GM12873 (cell line): ENCODE measurements at regions not wholly inside any gene's neighbourhood (a gene's known extent, or its start where the extent isn't known, plus 50 kb on each side); places are given as distances from the start of the nearest gene placed in this dataset.

Experiments
- TF ChIP-seq, protein P1 (sequence below): IDR thresholded peaks from 2 replicates; pipeline ENCODE4 v1.5.1; 2012; ENCODE audit warnings: low read depth, mild to moderate bottlenecking, moderate library complexity, low read length, control low read depth; ENCODE audit not compliant: insufficient read depth; ENCODE audit errors: missing control alignments

- TF ChIP-seq, protein P1, sequence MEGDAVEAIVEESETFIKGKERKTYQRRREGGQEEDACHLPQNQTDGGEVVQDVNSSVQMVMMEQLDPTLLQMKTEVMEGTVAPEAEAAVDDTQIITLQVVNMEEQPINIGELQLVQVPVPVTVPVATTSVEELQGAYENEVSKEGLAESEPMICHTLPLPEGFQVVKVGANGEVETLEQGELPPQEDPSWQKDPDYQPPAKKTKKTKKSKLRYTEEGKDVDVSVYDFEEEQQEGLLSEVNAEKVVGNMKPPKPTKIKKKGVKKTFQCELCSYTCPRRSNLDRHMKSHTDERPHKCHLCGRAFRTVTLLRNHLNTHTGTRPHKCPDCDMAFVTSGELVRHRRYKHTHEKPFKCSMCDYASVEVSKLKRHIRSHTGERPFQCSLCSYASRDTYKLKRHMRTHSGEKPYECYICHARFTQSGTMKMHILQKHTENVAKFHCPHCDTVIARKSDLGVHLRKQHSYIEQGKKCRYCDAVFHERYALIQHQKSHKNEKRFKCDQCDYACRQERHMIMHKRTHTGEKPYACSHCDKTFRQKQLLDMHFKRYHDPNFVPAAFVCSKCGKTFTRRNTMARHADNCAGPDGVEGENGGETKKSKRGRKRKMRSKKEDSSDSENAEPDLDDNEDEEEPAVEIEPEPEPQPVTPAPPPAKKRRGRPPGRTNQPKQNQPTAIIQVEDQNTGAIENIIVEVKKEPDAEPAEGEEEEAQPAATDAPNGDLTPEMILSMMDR = no peak
Measured at GRCh38 chr2:107384422-107384821, 442.3 kb upstream of the RGPD4 start.

DNA sequence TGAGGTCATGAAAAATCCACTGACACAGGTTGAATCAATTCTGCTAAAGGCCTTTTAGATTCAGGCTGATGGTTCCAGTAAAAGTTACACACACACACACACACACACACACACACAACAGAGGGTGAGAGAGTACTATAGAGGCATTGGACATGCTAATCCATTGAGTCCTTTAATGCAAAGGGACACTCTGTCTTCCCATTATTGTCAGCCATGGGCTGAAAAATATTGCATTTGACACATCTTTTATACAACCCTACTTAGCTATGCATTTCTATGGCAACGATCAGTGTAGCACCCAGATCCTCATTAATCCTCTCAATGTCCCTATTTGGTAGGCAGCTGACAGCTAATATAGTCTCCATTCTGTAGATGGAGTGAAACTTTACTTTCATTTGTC lies 440.8 kb upstream of the RGPD4 start:
- TF ChIP-seq, protein P1 = no peak

DNA sequence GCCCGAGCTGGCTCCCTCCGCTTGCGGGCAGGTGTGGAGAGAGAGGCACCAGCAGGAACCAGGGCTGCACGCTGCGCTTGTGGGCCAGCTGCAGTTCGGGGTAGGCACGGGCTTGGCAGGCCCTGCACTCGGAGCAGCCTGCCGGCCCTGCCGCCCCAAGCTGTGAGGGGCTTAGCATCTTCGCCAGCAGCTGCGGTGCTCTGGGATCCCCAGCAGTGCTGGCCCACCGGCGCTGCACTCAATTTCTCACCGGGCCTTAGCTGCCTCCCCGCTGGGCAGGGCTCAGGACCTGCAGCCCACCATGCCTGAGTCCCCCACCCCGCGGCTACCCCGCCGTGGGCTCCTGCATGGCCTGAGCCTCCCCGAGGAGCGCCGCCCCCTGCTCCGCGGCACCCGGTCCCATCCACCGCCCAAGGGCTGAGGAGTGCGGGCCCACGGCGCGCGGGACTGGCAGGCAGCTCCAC lies 434.4 kb upstream of the RGPD4 start:
- TF ChIP-seq, protein P1 = no peak

DNA sequence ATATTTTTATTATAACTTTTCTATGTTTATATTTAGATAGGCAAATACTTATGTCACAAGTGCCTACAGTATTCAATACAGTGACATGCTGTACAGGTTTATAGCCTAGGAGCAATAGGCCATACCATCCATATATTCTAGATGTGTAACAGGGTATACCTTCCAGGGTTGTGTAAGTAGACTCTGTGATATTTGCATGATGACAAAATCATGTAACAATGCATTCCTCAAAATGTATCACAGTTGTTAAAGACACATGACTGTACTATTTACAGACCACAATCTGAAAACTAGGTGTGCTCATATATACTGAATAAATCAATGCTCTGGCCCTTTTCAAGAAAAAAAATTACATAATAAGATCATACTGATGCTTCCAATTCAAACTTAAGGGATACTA lies 433.2 kb upstream of the RGPD4 start:
- TF ChIP-seq, protein P1 = no peak

GRCh38 chr2:107398683-107399082 lies 428.0 kb upstream of the RGPD4 start:
- TF ChIP-seq, protein P1 = no peak

- TF ChIP-seq, protein P1 = no peak
Measured at GRCh38 chr2:107402330-107402729, 424.4 kb upstream of the RGPD4 start.

GRCh38 chr2:107405261-107405660 lies 421.4 kb upstream of the RGPD4 start:
- TF ChIP-seq, protein P1 = no peak
